ENCODE measurements at regions not wholly inside any gene's neighbourhood (a gene's known extent, or its start where the extent isn't known, plus 50 kb on each side); places are given as distances from the start of the nearest gene placed in this dataset.
"Not testable (repeated sequence)": the region's sequence is repeated elsewhere in the genome, so short reads cannot be mapped to it uniquely, and the experiment has no call there.

DNA sequence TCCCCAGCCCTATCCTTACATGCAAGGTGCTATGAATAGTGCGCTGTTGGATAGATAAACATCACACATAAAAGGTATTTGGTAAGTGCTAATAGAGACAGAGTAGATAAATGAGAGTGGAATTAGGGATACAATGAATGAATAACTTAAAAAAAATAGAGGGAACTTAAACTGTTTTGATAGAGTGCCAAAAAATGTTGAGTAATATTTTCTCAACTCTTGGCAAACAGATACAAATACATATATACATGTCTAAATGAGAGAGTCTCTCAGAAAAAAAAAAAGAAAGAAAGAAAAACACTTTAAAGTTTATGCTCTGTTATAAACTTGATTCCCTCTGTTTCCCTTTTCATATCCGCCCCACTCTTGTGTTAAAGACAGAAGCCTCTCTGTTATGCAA, 667.4 kb downstream of the ROBO2 start:
- DNase-seq (ENCODE audit: low read depth in 4 of 4, low spot score in 3 of 4) = no peak

DNA sequence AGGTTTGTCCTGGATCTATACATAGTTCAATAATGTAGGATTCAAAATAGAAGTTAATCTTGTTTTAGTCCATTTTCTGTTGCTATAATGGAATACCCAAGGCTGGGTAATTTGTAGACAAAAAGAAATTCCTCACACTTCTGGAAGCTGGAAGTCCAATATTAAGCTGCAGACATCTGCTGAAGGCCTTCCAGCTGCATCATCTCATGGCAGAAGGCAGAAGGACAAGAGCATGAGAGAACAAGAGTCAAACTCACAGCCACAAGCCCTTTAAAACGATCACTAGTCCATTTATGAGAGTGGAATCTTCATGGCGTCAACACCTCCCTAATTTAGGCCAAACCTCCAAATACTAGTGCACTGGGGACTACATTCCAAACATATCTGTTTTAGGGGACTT, 669.3 kb downstream of the ROBO2 start:
- no peak for DNase-seq (ENCODE audit: low read depth in 4 of 4, low spot score in 3 of 4)

GRCh38 chr3:77718311-77718710, 678.4 kb downstream of the ROBO2 start:
- DNase-seq (ENCODE audit: low read depth in 4 of 4, low spot score in 3 of 4) = no peak

- DNase-seq (ENCODE audit: low read depth in 4 of 4, low spot score in 3 of 4) = no peak
Observed at GRCh38 chr3:77720460-77720971, 680.6 kb downstream of the ROBO2 start.

DNA sequence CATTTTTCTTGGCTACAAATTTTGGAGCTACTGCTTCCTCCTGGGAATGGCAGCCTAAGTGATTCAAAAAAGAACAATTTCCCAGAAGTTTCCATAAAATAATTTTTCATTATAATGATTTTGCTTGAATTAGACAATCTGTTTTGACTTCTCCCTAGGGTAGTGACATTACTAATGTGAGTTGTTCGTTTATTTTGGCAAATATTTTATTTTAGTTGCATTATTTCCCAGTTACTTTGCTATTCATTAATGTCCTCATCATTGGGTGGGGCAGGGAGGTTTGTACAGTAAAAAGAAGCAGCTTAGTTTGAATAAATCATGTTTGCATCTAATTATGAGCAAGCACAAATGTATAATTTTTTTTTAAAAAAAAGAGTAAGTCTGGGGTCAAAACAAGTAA, 686.6 kb downstream of the ROBO2 start:
- no peak for DNase-seq (ENCODE audit: low read depth in 4 of 4, low spot score in 3 of 4)

- no peak for DNase-seq (ENCODE audit: low read depth in 4 of 4, low spot score in 3 of 4)
Observed at GRCh38 chr3:77746048-77746447, 706.1 kb downstream of the ROBO2 start.

GRCh38 chr3:77746892-77747291, 707.0 kb downstream of the ROBO2 start:
- DNase-seq (ENCODE audit: low read depth in 4 of 4, low spot score in 3 of 4) = no peak

- not testable (repeated sequence) for DNase-seq (ENCODE audit: low read depth in 4 of 4, low spot score in 3 of 4)
Observed at GRCh38 chr3:77756397-77756975, 716.6 kb downstream of the ROBO2 start.

DNA sequence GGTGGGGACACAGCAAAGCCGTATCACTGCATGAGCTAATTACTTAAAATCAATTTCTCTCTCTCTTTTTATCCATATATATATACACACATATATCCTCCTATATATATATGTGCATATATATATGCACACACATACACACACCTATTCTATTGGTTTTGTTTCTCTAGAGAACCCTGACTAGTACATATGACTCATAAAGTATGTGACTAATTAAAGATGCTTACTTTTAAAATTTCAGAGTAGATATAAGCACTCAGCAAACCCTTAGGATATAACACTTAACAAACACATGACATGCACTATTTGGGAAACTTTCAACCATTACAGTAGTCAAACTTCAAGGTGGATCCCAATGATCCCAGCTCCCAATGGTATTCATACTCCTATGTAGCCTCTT, 732.6 kb downstream of the ROBO2 start:
- no peak for DNase-seq (ENCODE audit: low read depth in 4 of 4, low spot score in 3 of 4)

GRCh38 chr3:77773084-77773483, 733.2 kb downstream of the ROBO2 start:
- no peak for DNase-seq (ENCODE audit: low read depth in 4 of 4, low spot score in 3 of 4)

GRCh38 chr3:77780278-77780996, 740.5 kb downstream of the ROBO2 start:
- no peak for DNase-seq (ENCODE audit: low read depth in 4 of 4, low spot score in 3 of 4)

- DNase-seq (ENCODE audit: low read depth in 4 of 4, low spot score in 3 of 4) = no peak
Observed at GRCh38 chr3:77786216-77786615, 746.3 kb downstream of the ROBO2 start.

GRCh38 chr3:77795013-77795412, 755.1 kb downstream of the ROBO2 start:
- DNase-seq (ENCODE audit: low read depth in 4 of 4, low spot score in 3 of 4) = no peak

DNA sequence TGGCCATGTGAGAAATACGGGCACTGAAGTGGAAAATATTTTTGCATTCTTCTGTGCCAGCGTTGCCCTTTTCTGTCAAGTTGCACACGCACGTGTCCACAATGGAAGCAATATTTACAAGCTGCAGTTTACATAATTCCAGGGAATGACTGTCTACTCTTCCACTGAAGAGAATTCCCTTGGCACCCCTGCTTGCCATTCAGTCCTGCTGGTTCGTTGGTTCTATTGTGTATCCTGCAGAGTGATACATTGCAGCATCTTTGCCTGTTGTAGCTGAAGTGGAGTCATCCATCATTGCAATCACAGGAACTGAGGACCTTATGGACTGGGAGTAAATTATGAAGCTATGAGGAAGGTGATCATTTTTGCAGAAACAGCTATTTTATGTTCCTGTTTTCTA, 759.4 kb downstream of the ROBO2 start:
- no peak for DNase-seq (ENCODE audit: low read depth in 4 of 4, low spot score in 3 of 4)

DNA sequence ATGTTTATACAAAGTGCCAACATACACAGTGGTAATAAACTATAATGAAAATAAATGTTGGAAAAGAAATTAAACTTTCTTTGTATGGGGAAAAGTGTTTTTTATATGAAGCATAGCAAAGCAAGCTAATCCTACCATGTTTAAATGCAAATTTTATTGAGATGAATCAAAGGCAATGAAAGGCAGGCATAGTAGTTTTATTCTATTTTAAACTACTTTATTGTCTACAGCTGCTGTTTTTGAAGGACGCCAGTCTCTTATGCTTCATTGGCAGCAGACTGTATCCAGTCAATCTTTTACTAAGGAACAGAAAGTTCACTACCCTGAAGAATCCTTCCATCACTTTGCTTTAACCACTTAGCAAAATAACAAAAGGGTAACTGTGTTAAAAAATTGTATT, 761.0 kb downstream of the ROBO2 start:
- DNase-seq (ENCODE audit: low read depth in 4 of 4, low spot score in 3 of 4) = no peak

DNA sequence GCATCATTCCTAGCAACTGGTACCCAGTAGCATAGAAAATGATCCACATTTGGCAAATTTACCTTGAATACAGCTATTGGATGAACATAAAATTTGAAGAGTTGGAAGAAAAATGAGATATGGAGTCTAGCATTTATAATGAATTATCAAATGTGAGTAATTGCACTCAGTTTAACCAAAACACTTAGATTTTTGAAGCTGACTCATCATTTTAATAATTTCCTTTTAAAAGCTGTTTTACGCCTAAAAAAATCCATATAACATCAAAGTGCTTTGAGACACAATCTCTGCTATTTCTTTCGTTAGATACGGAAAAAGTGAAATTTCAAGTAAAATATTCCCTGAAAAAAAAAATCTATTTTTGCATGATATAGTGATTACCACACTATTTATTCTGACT, 767.4 kb downstream of the ROBO2 start:
- DNase-seq (ENCODE audit: low read depth in 4 of 4, low spot score in 3 of 4) = no peak

DNA sequence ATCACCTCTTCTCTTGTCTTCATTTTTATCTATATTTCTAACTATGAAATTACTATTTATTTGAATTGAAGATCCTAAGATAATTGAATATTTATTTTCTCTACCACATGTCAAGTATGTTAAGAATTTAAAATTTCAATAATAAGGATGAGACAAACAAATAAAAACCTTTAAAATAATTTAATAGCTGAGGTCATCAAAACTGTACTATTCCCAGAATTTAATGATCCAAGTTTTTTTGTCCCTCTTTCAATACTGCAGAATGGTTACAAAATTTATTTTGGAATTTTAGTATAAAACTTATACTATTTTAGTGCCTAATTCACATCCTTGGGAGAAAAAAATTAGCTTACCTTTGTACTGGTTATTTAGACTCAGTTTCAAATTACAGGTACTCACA, 774.9 kb downstream of the ROBO2 start:
- no peak for DNase-seq (ENCODE audit: low read depth in 4 of 4, low spot score in 3 of 4)

DNA sequence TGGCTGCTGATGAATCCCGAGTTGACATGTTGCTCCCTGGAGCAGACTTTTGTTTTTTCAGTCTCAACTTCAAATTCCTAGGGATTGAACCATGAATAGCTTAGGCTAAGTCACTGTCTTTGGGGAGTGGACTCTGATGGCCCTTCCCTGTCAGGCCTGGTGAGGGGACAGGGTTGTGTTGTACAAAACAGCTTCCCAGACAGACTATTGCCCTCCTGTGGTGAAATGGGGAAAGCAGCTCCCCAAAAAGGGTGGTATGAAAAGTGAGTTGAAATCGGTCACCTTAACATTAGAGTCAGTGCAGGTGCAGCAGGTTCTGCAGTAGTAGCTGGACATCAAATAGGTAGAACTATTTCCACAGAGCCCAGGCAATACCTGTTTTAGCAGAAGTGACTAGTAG, 775.6 kb downstream of the ROBO2 start:
- no peak for DNase-seq (ENCODE audit: low read depth in 4 of 4, low spot score in 3 of 4)

- DNase-seq (ENCODE audit: low read depth in 4 of 4, low spot score in 3 of 4) = no peak
Observed at GRCh38 chr3:77816366-77816765, 776.5 kb downstream of the ROBO2 start.

- DNase-seq (ENCODE audit: low read depth in 4 of 4, low spot score in 3 of 4) = no peak
Observed at GRCh38 chr3:77825001-77825827, 785.3 kb downstream of the ROBO2 start.

- DNase-seq (ENCODE audit: low read depth in 4 of 4, low spot score in 3 of 4) = no peak
Observed at GRCh38 chr3:77835921-77836320, 796.0 kb downstream of the ROBO2 start.
